Ammon's horn (tissue), 1 donor: ENCODE measurements at regions not wholly inside any gene's neighbourhood (a gene's known extent, or its start where the extent isn't known, plus 50 kb on each side); places are given as distances from the start of the nearest gene placed in this dataset.

Experiments
- DNase-seq: peaks from one replicate; pipeline ENCODE4 v3.0.0-alpha.2; 2016; ENCODE audit warnings: low spot score

- DNase-seq, result no peak
Observed at GRCh38 chr10:10642751-10643150, 374.9 kb upstream of the CELF2 start.

- peak; percentile 69 for DNase-seq
Observed at GRCh38 chr10:10644008-10644646, 373.5 kb upstream of the CELF2 start.

DNA sequence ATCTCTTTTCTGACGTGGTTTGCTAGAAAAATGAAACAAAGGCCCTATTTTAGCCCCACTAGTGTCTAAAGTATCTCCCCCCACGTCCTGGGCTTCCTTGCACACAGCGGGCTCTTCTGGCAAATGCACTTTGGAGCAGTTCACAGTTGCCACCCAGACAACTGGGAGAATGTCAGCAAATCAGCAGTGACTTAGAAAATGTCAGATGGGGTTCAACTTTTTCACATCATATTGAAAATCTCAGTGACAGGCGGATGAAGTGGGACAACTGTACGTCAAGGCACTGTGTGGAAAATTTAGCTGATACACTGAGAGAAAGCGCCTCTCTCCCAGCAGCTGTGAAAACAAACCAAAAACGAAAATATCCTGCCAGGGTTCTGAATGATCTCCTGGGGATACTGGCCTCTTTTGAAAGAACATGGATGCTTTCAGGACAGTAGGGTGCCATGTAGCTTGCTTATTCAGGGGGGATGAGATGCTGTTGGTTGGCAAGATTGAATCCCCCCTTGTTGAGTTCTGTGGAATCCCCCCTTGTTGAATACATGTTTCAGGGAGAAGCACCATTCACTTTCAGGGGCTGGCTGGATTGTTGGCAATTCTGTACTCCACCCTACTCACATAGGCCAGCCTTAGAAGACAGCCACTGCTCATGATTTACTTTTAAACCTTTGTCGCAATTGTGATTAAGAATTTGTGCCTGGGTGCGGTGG lies 372.8 kb upstream of the CELF2 start:
- DNase-seq, result no peak

GRCh38 chr10:10647331-10647730 lies 370.3 kb upstream of the CELF2 start:
- no peak for DNase-seq

GRCh38 chr10:10657139-10657760 lies 360.4 kb upstream of the CELF2 start:
- no peak for DNase-seq

GRCh38 chr10:10658172-10658785 lies 359.4 kb upstream of the CELF2 start:
- no peak for DNase-seq

DNA sequence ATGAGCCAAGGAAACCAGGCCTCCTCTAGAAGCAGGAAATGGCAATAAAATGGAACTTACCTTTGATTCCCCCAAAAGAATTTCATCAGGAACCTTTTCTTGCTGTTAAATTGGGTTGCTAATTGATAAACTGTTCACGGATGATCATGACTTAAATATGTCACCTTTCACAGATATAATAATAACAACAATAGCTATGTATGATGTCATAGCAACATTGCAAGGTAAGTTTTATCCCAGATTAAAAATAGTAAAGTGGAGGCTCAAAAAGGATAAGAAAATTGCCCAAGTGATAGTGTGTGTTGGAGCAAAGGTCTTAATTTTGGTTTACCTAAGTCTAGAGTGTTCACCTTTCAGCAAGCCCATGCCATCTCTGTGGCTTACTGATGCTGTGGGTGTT lies 357.6 kb upstream of the CELF2 start:
- DNase-seq, result no peak

- DNase-seq, result no peak
Observed at GRCh38 chr10:10661176-10661575, 356.5 kb upstream of the CELF2 start.

GRCh38 chr10:10662716-10663408 lies 354.8 kb upstream of the CELF2 start:
- DNase-seq, result peak; percentile 40

DNA sequence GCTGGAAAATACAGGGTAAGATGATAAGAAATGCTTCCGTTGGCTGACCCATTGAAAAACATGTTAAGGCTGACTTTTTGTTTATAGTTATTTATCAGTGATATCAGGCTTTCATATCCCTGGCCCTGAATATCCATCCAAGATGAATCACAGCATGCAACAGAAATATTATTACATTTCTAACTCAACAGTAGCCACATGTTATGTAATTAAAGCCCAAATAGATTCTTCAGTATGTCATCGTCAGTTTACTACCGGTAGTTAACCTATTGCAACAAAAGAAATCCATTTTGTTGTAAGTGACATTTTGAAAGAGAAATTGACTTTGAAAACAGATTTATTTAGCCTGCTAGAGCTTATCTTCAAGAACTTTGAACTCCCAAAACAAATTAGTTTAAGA lies 354.1 kb upstream of the CELF2 start:
- DNase-seq, result no peak

DNA sequence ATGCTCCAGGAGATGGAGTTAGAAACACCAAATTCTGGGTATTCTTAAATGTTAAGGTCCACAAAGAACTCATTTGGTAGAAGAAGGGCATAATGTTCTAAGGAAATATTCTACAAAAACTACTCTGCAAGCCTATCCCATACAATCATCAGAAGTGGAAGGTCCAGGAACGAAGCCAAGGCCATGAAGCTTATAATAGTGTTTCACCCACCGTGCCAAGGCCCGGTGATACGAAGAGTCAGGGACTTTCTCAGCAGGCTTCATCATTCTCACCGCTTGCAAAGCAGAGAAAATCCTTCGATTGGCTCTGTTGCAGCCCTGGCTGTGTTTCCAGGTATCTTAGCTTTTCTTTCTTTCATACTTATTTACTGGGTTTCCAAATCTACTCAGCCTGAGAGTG lies 351.9 kb upstream of the CELF2 start:
- no peak for DNase-seq

- DNase-seq, result no peak
Observed at GRCh38 chr10:10667466-10667865, 350.2 kb upstream of the CELF2 start.

- no peak for DNase-seq
Observed at GRCh38 chr10:10676972-10677371, 340.7 kb upstream of the CELF2 start.

- peak; percentile 46 for DNase-seq
Observed at GRCh38 chr10:10677479-10677878, 340.2 kb upstream of the CELF2 start.

DNA sequence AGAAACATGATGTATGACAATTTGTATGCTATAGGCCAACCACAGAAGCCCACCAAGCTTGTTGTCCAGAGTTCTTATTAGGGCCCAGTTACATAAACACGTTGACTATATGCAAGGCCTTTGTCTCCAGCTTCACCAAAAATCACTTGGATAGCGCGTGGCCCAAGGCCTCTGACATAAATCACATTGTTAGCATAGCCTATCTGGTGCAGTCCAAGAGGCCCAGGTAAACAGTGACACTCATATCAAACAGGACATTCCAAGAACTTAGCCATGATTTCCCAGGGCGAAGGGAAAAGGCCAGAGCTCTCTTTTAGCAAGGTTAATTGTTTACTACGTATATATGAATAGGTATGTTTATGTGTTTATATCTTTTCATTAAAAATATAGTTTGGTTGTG lies 337.2 kb upstream of the CELF2 start:
- DNase-seq, result no peak

DNA sequence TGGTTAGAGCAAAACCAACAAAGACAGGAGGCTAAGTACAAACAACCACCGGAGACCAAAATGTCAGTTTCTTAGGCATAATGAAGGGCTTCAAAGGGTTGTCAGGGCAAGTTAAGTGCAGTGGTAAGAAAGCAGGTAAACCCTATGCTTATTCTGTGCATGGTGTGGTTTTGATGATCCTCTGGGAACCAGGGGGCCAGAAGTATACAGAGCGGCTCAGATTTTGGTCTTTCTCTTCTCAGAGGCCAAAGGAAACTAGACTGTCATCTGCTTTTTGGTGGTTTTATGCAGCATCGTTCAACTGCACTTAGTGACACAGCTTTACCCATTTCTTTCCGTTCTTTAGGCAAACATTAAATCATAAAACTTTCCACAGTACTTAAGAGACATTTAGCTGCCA lies 332.7 kb upstream of the CELF2 start:
- no peak for DNase-seq

DNA sequence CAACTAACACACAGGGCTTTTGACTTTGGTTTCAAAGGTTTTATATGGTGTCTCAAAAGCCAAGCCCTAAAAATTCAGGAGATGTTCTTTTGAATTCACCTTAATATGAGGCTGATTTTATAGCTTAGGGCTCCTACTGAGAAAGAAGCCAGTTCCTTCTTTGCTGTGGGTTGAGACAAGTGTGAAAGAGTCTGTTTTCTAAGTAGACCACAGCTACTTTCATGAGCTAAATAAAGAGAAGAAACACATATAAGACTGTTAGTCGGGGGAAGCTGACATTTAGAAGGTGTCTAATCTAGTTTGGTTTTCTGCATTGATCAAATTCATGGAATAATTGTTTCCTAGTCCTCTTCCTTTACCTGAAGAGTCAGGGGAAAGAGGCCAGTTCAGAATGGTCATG lies 332.1 kb upstream of the CELF2 start:
- DNase-seq, result no peak

- no peak for DNase-seq
Observed at GRCh38 chr10:10687751-10688150, 329.9 kb upstream of the CELF2 start.

GRCh38 chr10:10699427-10699826 lies 318.2 kb upstream of the CELF2 start:
- DNase-seq, result peak; percentile 43

DNA sequence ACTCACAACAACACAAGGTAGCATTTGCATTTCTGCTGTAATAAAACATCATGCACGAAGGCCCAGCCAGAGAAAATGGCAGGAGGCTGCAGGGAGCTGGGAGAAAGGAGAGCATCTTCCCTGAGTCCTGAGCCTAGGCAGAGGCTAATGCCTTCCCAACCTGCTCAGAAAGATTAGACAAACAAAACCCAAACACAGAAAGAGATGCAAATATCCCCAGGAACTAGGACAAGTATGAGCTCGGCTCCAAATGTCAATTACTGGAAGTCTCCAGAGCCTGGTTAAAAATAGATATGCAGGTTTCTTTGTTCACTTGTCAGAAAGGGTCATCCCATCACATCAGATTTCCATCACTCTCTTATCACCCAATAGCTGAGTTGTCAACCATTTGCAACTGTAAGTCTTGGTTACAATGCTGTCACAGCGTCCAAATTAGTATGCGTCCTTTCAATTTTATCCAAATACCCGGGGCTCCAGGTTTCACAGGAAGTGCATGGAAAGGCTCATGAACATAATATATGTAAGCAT lies 316.5 kb upstream of the CELF2 start:
- no peak for DNase-seq

- DNase-seq, result no peak
Observed at GRCh38 chr10:10702211-10702610, 315.5 kb upstream of the CELF2 start.

DNA sequence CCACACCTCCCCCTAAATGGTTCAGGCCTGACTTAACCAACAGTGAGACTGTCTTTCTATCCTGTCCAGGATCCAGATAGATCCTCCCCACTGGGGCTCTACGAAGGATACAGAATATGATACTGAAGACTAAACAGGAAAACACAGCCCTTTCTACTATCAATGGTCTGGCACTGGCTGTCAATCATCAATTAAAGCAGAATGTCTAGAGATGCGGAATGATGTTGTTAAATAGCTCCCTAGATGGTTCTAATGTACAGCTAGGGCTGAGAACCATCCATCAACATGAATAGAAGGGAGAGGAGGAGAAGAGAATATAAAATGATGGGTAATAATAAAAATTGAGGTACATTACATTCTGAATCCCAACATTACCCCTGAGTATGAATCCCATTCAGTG lies 314.3 kb upstream of the CELF2 start:
- no peak for DNase-seq
